Uterus (tissue), 3 donors: ENCODE measurements at regions not wholly inside any gene's neighbourhood (a gene's known extent, or its start where the extent isn't known, plus 50 kb on each side); places are given as distances from the start of the nearest gene placed in this dataset.
"Not testable (repeated sequence)": the region's sequence is repeated elsewhere in the genome, so short reads cannot be mapped to it uniquely, and the experiment has no call there.

Source experiments
- DNase-seq, 2 donors: peaks; one replicate each; pipeline ENCODE4 v3.0.0-alpha.2; 2019 to 2020
- H3K27ac ChIP-seq, 2 donors: fragments of 200-600 bp; sonication (generic); 1 replicate in 1 of 2; 2 replicates in 1 of 2; pipeline ENCODE4 v1.5.1; 2016 to 2018
- H3K27me3 ChIP-seq, 2 donors: fragments of 200-600 bp; sonication (generic); one replicate each; pipeline ENCODE4 v1.5.1; 2018 to 2019; ENCODE audit warnings: control low read depth in 1 of 2
- H3K36me3 ChIP-seq, 2 donors: fragments of 200-600 bp; sonication (generic); one replicate each; pipeline ENCODE4 v1.5.1; 2019; ENCODE audit warnings: control low read depth in 1 of 2
- H3K4me1 ChIP-seq, 2 donors: fragments of 200-600 bp; sonication (generic); one replicate each; pipeline ENCODE4 v1.5.1; 2018 to 2019; ENCODE audit warnings: control low read depth in 1 of 2
- H3K4me3 ChIP-seq, 2 donors: fragments of 200-600 bp; sonication (generic); 1 replicate in 1 of 2; 2 replicates in 1 of 2; pipeline ENCODE4 v1.5.1; 2018 to 2019; ENCODE audit warnings: mild to moderate bottlenecking in 1 of 2
- H3K9me3 ChIP-seq, 2 donors: fragments of 200-600 bp; sonication (generic); one replicate each; pipeline ENCODE4 v1.5.1; 2019; ENCODE audit warnings: control low read depth in 1 of 2
- POLR2A ChIP-seq, 2 donors: fragments of 450-650 bp; IDR thresholded peaks; one replicate each; pipeline ENCODE4 v1.6.1; 2016; ENCODE audit warnings: antibody characterized with exemption in 2 of 2, mild to moderate bottlenecking in 1 of 2, moderate library complexity in 1 of 2
- intact Hi-C: fragments of 100-400 bp; cut with DNase I; formaldehyde crosslinking; loops from one replicate; pipeline ENCODE4 v1.15.1; 2023; ENCODE audit warnings: low total_unique reads
- TF ChIP-seq, protein P1 (sequence below), 4 experiments: fragments of 200-600 bp in 2 of 4; fragments of 450-650 bp in 2 of 4; sonication (generic) in 2 of 4; IDR thresholded peaks; one replicate each; pipeline ENCODE4 v1.5.1; 2016 to 2019; ENCODE audit warnings: antibody characterized with exemption in 4 of 4, mild to moderate bottlenecking in 2 of 4, moderate library complexity in 1 of 4
- donor health status: DM: yes; HTN: yes; CAD: no.

DNA sequence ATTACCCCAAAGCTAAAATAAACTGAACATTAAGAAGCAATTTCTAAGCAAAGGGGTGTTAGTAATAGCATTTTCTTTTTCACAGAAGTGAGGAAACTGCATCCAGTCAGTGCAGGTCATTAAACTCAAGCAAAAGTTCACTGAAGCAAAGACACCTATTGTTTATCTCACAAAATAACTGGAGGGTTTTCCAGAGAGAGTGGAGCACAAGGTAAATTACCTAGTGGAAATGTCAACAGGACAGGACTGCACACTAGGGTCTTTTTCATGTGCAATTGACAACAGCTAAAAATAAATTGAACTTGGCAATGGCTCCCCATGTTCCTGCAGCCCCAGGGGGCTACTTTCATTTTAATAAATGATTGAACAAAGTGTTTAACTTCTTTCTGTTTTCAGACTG is 742.0 kb downstream of the GALC start:
- TF ChIP-seq, protein P1, sequence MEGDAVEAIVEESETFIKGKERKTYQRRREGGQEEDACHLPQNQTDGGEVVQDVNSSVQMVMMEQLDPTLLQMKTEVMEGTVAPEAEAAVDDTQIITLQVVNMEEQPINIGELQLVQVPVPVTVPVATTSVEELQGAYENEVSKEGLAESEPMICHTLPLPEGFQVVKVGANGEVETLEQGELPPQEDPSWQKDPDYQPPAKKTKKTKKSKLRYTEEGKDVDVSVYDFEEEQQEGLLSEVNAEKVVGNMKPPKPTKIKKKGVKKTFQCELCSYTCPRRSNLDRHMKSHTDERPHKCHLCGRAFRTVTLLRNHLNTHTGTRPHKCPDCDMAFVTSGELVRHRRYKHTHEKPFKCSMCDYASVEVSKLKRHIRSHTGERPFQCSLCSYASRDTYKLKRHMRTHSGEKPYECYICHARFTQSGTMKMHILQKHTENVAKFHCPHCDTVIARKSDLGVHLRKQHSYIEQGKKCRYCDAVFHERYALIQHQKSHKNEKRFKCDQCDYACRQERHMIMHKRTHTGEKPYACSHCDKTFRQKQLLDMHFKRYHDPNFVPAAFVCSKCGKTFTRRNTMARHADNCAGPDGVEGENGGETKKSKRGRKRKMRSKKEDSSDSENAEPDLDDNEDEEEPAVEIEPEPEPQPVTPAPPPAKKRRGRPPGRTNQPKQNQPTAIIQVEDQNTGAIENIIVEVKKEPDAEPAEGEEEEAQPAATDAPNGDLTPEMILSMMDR (IDR thresholded peaks at IDR 0.05) = no peak
- no peak for TF ChIP-seq POLR2A (IDR thresholded peaks at IDR 0.05)
- no peak overlapping the region for H3K4me3 ChIP-seq
- no peak for DNase-seq
- no peaks in the 10 kb centered on the region for H3K36me3 ChIP-seq
- H3K9me3 ChIP-seq = no peaks in the 10 kb centered on the region
- no peaks in the 10 kb centered on the region for H3K4me1 ChIP-seq
- H3K27ac ChIP-seq = no peak overlapping the region
- no peaks in the 10 kb centered on the region for H3K27me3 ChIP-seq
- intact Hi-C loops = no loop called here

DNA sequence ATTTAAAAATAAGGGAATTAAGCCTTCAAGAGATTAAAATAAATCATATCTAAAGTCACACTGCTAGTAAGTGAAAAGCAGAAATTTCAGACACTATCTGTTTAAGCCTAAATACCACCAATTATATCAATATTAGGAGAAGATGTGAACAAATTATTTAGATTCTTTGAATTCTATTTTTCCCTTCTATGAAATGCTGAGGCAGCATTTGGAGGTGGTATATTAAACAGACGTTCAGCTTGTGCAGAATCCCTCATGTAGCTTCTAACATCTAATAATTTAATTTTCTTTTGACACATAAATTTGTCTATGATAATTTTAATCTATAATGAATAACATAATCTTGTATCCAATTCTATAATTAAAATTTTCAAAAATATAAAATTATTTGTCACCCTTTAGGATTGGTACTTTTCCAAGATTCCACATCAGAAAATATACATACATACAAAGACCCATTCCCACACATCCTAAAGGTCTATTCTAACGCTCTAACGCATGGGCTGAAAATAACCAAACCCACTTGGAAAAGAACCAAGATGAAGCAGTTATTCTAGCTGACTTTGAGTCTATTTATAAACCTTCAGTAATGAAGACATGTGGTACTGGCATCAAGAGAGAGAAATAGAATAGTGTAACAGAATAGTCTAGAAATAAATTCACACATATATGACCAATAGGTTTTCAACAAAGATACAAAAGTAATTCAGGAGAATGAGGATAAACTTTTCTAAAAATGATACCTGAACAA is 751.8 kb downstream of the GALC start:
- no peaks in the 10 kb centered on the region for H3K9me3 ChIP-seq
- H3K4me1 ChIP-seq = no peaks in the 10 kb centered on the region
- no peaks in the 10 kb centered on the region for H3K27me3 ChIP-seq
- no peak overlapping the region for H3K4me3 ChIP-seq
- TF ChIP-seq POLR2A (IDR thresholded peaks at IDR 0.05) = no peak
- TF ChIP-seq, protein P1 (IDR thresholded peaks at IDR 0.05) = no peak
- H3K27ac ChIP-seq = no peak overlapping the region
- H3K36me3 ChIP-seq = no peaks in the 10 kb centered on the region
- no peak for DNase-seq
- intact Hi-C loops = no loop called here

DNA sequence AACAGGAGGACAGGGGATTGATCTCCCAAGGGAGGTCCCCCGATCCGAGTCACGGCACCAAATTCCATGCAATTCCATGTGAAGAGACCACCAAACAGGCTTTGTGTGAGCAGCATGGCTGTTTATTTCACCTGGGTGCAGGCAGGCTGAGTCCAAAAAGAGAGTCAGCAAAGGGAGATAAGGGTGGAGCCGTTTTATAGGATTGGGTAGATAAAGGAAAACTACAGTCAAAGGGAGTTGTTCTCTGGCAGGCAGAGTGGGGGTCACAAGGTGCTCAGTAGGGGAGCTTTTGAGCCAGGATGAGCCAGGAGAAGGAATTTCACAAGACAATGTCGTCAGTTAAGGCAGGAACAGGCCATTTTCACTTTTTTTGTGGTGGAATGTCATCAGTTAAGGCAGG is 752.7 kb downstream of the GALC start:
- H3K9me3 ChIP-seq, H3K36me3 ChIP-seq, DNase-seq, intact Hi-C loops, H3K4me1 ChIP-seq, H3K27ac ChIP-seq, H3K4me3 ChIP-seq, H3K27me3 ChIP-seq: not testable (repeated sequence)

DNA sequence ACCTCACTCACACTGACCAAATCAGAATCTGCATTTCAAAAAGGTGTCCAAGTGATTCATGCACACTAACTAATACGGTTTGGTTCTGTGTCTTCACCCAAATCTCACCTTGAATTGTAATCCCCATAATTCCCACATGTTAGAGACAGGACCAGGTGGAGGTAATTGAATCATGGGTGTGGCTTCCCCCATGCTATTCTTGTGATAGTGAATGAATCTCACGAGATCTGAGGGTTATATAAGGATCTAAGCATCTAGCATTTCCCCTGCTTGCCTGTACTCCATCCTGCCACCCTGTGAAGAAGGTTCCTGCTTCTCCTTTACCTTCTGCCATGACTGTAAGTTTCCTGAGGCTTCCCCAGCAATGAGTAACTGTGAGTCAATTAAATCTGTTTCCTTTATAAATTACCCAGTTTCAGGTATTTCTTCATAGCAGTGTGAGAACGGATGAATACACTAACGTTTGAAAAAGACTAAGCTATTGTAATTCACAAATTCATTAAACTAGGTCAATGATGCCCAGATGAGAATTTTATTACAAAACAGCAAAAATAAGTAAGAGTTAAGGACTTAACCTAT is 759.1 kb downstream of the GALC start:
- no peak for DNase-seq
- H3K9me3 ChIP-seq = no peaks in the 10 kb centered on the region
- no peaks in the 10 kb centered on the region for H3K36me3 ChIP-seq
- H3K4me3 ChIP-seq = no peak overlapping the region
- no peak overlapping the region for H3K27ac ChIP-seq
- H3K4me1 ChIP-seq = no peaks in the 10 kb centered on the region
- TF ChIP-seq, protein P1 (IDR thresholded peaks at IDR 0.05) = no peak
- no peak for TF ChIP-seq POLR2A (IDR thresholded peaks at IDR 0.05)
- no peaks in the 10 kb centered on the region for H3K27me3 ChIP-seq
- intact Hi-C loops = no loop called here

DNA sequence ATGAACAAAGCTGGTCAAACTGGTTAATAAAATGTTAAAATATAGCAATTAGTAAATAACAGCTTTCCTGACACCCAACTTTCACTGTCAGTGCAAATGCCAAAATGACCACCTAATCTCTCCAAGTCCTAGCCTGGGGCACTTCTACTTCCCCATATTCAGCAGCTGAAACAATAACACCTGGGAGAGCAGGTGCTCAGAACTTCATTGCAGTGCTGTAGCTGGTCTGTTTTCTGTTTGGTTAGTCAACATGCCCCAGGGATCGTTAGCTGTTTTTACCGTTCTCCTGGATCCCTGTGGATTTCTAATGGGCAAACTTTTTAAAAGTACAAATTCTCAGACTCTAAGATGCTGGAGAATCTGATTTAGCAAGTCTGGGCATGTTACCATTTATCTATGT is 759.7 kb downstream of the GALC start:
- TF ChIP-seq POLR2A (IDR thresholded peaks at IDR 0.05) = no peak
- TF ChIP-seq, protein P1 (IDR thresholded peaks at IDR 0.05) = no peak
- Histone ChIP-seq H3K9me3 (no peaks in the 10 kb centered on the region), H3K4me1 (no peaks in the 10 kb centered on the region), H3K4me3 (no peak overlapping the region), H3K27ac (no peak overlapping the region), H3K27me3 (no peaks in the 10 kb centered on the region), H3K36me3 (no peaks in the 10 kb centered on the region)
- intact Hi-C loops = no loop called here
- no peak for DNase-seq
